Adipocyte (in vitro differentiated cells): ENCODE measurements at regions not wholly inside any gene's neighbourhood (a gene's known extent, or its start where the extent isn't known, plus 50 kb on each side); places are given as distances from the start of the nearest gene placed in this dataset.
A peak's percentile ranks its signal among the peaks of the same experiment; 100 is the strongest.
"Not testable (repeated sequence)": the region's sequence is repeated elsewhere in the genome, so short reads cannot be mapped to it uniquely, and the experiment has no call there.

Source experiments
- DNase-seq: peaks from one replicate; pipeline ENCODE4 v3.0.0-alpha.2; 2015; ENCODE audit warnings: low read depth
- H3K27me3 ChIP-seq: replicated peaks from 2 replicates; pipeline ENCODE4 v1.7.0; 2013; ENCODE audit warnings: mild to moderate bottlenecking, low read length, moderate library complexity; ENCODE audit not compliant: control insufficient read depth, insufficient read depth
- H3K36me3 ChIP-seq: 2 replicates; pipeline ENCODE4 v1.7.0; 2013; ENCODE audit warnings: low read length, mild to moderate bottlenecking, moderate library complexity; ENCODE audit not compliant: control insufficient read depth, insufficient read depth, severe bottlenecking
- H3K4me1 ChIP-seq: 2 replicates; pipeline ENCODE4 v1.7.0; 2013; ENCODE audit warnings: mild to moderate bottlenecking, low read length, moderate library complexity; ENCODE audit not compliant: control insufficient read depth, insufficient read depth
- H3K4me3 ChIP-seq: 2 replicates; pipeline ENCODE4 v1.7.0; 2013; ENCODE audit warnings: mild to moderate bottlenecking, low read length, moderate library complexity
- H3K9ac ChIP-seq: 2 replicates; pipeline ENCODE4 v1.7.0; 2013; ENCODE audit warnings: mild to moderate bottlenecking, low read length, moderate library complexity
- H3K9me3 ChIP-seq: 2 replicates; pipeline ENCODE4 v1.7.0; 2013; ENCODE audit warnings: mild to moderate bottlenecking, low read length, moderate library complexity; ENCODE audit not compliant: control insufficient read depth

GRCh38 chr4:23961395-23961794 is 71.5 kb upstream of the PPARGC1A start:
- not testable (repeated sequence) for H3K27me3 ChIP-seq, H3K9me3 ChIP-seq

GRCh38 chr4:23959396-23960148 is 69.7 kb upstream of the PPARGC1A start:
- no peak overlapping the region for H3K9ac ChIP-seq
- H3K9me3 ChIP-seq: no peaks in the 10 kb centered on the region
- H3K4me1 ChIP-seq: no peaks in the 10 kb centered on the region
- H3K36me3 ChIP-seq: no peaks in the 10 kb centered on the region
- no peaks in the 10 kb centered on the region for H3K27me3 ChIP-seq
- no peak for DNase-seq
- H3K4me3 ChIP-seq: no peak overlapping the region

More at GRCh38 chr4:23961395-23961794, 71.5 kb upstream of the PPARGC1A start:
- H3K4me3 ChIP-seq, H3K4me1 ChIP-seq, H3K9ac ChIP-seq, DNase-seq, H3K36me3 ChIP-seq: not testable (repeated sequence)

- Histone ChIP-seq H3K36me3 (no peaks in the 10 kb centered on the region), H3K9me3 (no peaks in the 10 kb centered on the region), H3K27me3 (no peaks in the 10 kb centered on the region), H3K9ac (no peak overlapping the region), H3K4me3 (no peak overlapping the region), H3K4me1 (no peaks in the 10 kb centered on the region)
- no peak for DNase-seq
These were observed 68.9 kb upstream of the PPARGC1A start for GRCh38 chr4:23958749-23959148.

- Histone ChIP-seq H3K27me3 (no peaks in the 10 kb centered on the region), H3K4me1 (no peaks in the 10 kb centered on the region), H3K4me3 (no peak overlapping the region), H3K36me3 (no peaks in the 10 kb centered on the region), H3K9ac (no peak overlapping the region), H3K9me3 (no peaks in the 10 kb centered on the region)
- no peak for DNase-seq
These were observed 67.6 kb upstream of the PPARGC1A start for GRCh38 chr4:23957465-23957864.

GRCh38 chr4:23956601-23957364 is 66.9 kb upstream of the PPARGC1A start:
- no peaks in the 10 kb centered on the region for H3K4me1 ChIP-seq
- H3K36me3 ChIP-seq: no peaks in the 10 kb centered on the region
- no peaks in the 10 kb centered on the region for H3K27me3 ChIP-seq
- no peak overlapping the region for H3K9ac ChIP-seq
- no peak for DNase-seq
- no peaks in the 10 kb centered on the region for H3K9me3 ChIP-seq
- H3K4me3 ChIP-seq: no peak overlapping the region

GRCh38 chr4:23952258-23952657 is 62.4 kb upstream of the PPARGC1A start:
- no peak overlapping the region for H3K4me3 ChIP-seq
- no peaks in the 10 kb centered on the region for H3K9me3 ChIP-seq
- H3K27me3 ChIP-seq: no peaks in the 10 kb centered on the region
- DNase-seq: no peak
- H3K9ac ChIP-seq: no peak overlapping the region
- no peaks in the 10 kb centered on the region for H3K4me1 ChIP-seq
- H3K36me3 ChIP-seq: no peaks in the 10 kb centered on the region

GRCh38 chr4:23947826-23948225 is 58.0 kb upstream of the PPARGC1A start:
- DNase-seq: no peak

GRCh38 chr4:23946299-23946698 is 56.5 kb upstream of the PPARGC1A start:
- DNase-seq: no peak
- no peaks in the 10 kb centered on the region for H3K9me3 ChIP-seq
- no peak overlapping the region for H3K4me3 ChIP-seq
- H3K36me3 ChIP-seq: no peaks in the 10 kb centered on the region
- no peaks in the 10 kb centered on the region for H3K27me3 ChIP-seq
- no peak overlapping the region for H3K9ac ChIP-seq
- H3K4me1 ChIP-seq: peaks cover 26% of the 10 kb centered on the region

More at GRCh38 chr4:23947826-23948225, 58.0 kb upstream of the PPARGC1A start:
- no peaks in the 10 kb centered on the region for H3K36me3 ChIP-seq
- H3K4me1 ChIP-seq: peaks cover 14% of the 10 kb centered on the region
- no peak overlapping the region for H3K4me3 ChIP-seq
- H3K9me3 ChIP-seq: no peaks in the 10 kb centered on the region
- no peak overlapping the region for H3K9ac ChIP-seq
- no peaks in the 10 kb centered on the region for H3K27me3 ChIP-seq

GRCh38 chr4:23945451-23946017 is 55.7 kb upstream of the PPARGC1A start:
- peak overlapping the region; percentile 39 for H3K9ac ChIP-seq
- peaks cover 26% of the 10 kb centered on the region for H3K4me1 ChIP-seq
- H3K27me3 ChIP-seq: no peaks in the 10 kb centered on the region
- DNase-seq: peak; percentile 25
- no peak overlapping the region for H3K4me3 ChIP-seq
- no peaks in the 10 kb centered on the region for H3K9me3 ChIP-seq
- H3K36me3 ChIP-seq: no peaks in the 10 kb centered on the region

- peaks cover 26% of the 10 kb centered on the region for H3K4me1 ChIP-seq
- not testable (repeated sequence) for H3K9me3 ChIP-seq, DNase-seq, H3K36me3 ChIP-seq, H3K4me3 ChIP-seq, H3K9ac ChIP-seq, H3K27me3 ChIP-seq
These were observed 54.7 kb upstream of the PPARGC1A start for GRCh38 chr4:23944556-23944955.

GRCh38 chr4:23943478-23943877 is 53.6 kb upstream of the PPARGC1A start:
- Histone ChIP-seq H3K4me1 (peaks cover 26% of the 10 kb centered on the region), H3K27me3 (no peaks in the 10 kb centered on the region), H3K9me3 (no peaks in the 10 kb centered on the region), H3K36me3 (no peaks in the 10 kb centered on the region), H3K9ac (no peak overlapping the region), H3K4me3 (no peak overlapping the region)
- DNase-seq: no peak
